GM23248 (cell line): ENCODE measurements at regions not wholly inside any gene's neighbourhood (a gene's known extent, or its start where the extent isn't known, plus 50 kb on each side); places are given as distances from the start of the nearest gene placed in this dataset.
A peak's percentile ranks its signal among the peaks of the same experiment; 100 is the strongest.

Source experiments
- DNase-seq: peaks from one replicate; pipeline ENCODE4 v3.0.0-alpha.2; 2015
- H2AFZ ChIP-seq: fragments of 200-600 bp; sonication (generic); 2 replicates; pipeline ENCODE4 v1.6.1; 2016; ENCODE audit warnings: antibody characterized with exemption
- H3F3A ChIP-seq: fragments of 200-600 bp; sonication (generic); 2 replicates; pipeline ENCODE4 v1.6.1; 2016; ENCODE audit warnings: mild to moderate bottlenecking, antibody characterized with exemption, mixed run types; ENCODE audit not compliant: insufficient read depth
- H3K27ac ChIP-seq: fragments of 200-600 bp; sonication (generic); 2 replicates; pipeline ENCODE4 v1.5.1; 2016; ENCODE audit warnings: mild to moderate bottlenecking
- H3K27me3 ChIP-seq: fragments of 200-600 bp; sonication (generic); replicated peaks from 2 replicates; pipeline ENCODE4 v1.6.1; 2016; ENCODE audit warnings: mild to moderate bottlenecking; ENCODE audit not compliant: insufficient read depth
- H3K36me3 ChIP-seq: fragments of 200-600 bp; sonication (generic); 2 replicates; pipeline ENCODE4 v1.6.1; 2016; ENCODE audit warnings: low read depth, mild to moderate bottlenecking
- H3K4me1 ChIP-seq: fragments of 200-600 bp; sonication (generic); 2 replicates; pipeline ENCODE4 v1.6.1; 2016; ENCODE audit warnings: mild to moderate bottlenecking; ENCODE audit not compliant: insufficient read depth
- H3K4me2 ChIP-seq: fragments of 200-600 bp; sonication (generic); one replicate; pipeline ENCODE4 v1.6.1; 2016; ENCODE audit warnings: mild to moderate bottlenecking; ENCODE audit not compliant: unreplicated experiment
- H3K4me3 ChIP-seq: fragments of 200-600 bp; sonication (generic); 2 replicates; pipeline ENCODE4 v1.5.1; 2016; ENCODE audit warnings: mild to moderate bottlenecking
- H3K79me2 ChIP-seq: fragments of 200-600 bp; sonication (generic); 2 replicates; pipeline ENCODE4 v1.6.1; 2016; ENCODE audit warnings: mild to moderate bottlenecking; ENCODE audit not compliant: insufficient read depth
- H3K9ac ChIP-seq: fragments of 200-600 bp; sonication (generic); 2 replicates; pipeline ENCODE4 v1.6.1; 2016; ENCODE audit warnings: mild to moderate bottlenecking
- H3K9me2 ChIP-seq: fragments of 200-600 bp; sonication (generic); 2 replicates; pipeline ENCODE4 v1.6.1; 2016; ENCODE audit warnings: mixed run types, mild to moderate bottlenecking, moderate library complexity; ENCODE audit not compliant: insufficient read depth
- H3K9me3 ChIP-seq: fragments of 200-600 bp; sonication (generic); one replicate; pipeline ENCODE4 v1.6.1; 2017; ENCODE audit warnings: low read depth
- H4K20me1 ChIP-seq: fragments of 200-600 bp; sonication (generic); 2 replicates; pipeline ENCODE4 v1.6.0; 2016; ENCODE audit not compliant: insufficient read depth
- EZH2 ChIP-seq: fragments of 200-600 bp; sonication (generic); IDR thresholded peaks from 2 replicates; pipeline ENCODE4 v1.6.1; 2018; ENCODE audit warnings: antibody characterized with exemption, mild to moderate bottlenecking; ENCODE audit not compliant: insufficient read depth, poor library complexity, severe bottlenecking
- EZH2phosphoT487 ChIP-seq: fragments of 200-600 bp; sonication (generic); IDR thresholded peaks from 2 replicates; pipeline ENCODE4 v1.6.1; 2018; ENCODE audit warnings: antibody characterized with exemption, moderate library complexity, mild to moderate bottlenecking, low read depth; ENCODE audit not compliant: insufficient read depth
- WGBS, 2 experiments: methylation state at CpG; one replicate each; pipeline ENCODE4 v1.1.6; 2015 to 2017; ENCODE audit warnings: low lambda C conversion rate in 2 of 2, low coverage in 1 of 2; ENCODE audit errors: missing lambda C conversion rate in 2 of 2; 5-methylcytosine and 5-hydroxymethylcytosine counted together
- in situ Hi-C: fragments of 300-500 bp; cut with MboI; formaldehyde crosslinking; loops from 2 replicates; pipeline ENCODE4 v1.15.0; 2020

GRCh38 chr4:179625406-179625805 lies 2183.2 kb upstream of the AGA start:
- Histone ChIP-seq H3K27ac (no peak overlapping the region), H3K27me3 (no peaks in the 10 kb centered on the region), H3K4me1 (no peaks in the 10 kb centered on the region), H3K9me2 (no peaks in the 10 kb centered on the region), H3K36me3 (no peaks in the 10 kb centered on the region), H3F3A (no peaks in the 10 kb centered on the region), H3K79me2 (no peaks in the 10 kb centered on the region), H2AFZ (no peak overlapping the region), H3K9ac (no peak overlapping the region), H3K4me3 (no peak overlapping the region), H3K4me2 (no peak overlapping the region), H4K20me1 (no peaks in the 10 kb centered on the region), H3K9me3 (no peaks in the 10 kb centered on the region)
- 0 to 3% methylated on average over 1 of the region's 1 CpG for WGBS, 2 experiments
- peak; percentile 4 for DNase-seq
- TF ChIP-seq EZH2 (no peak), EZH2phosphoT487 (no peak)
- in situ Hi-C loops, result no loop called here

- no peak for TF ChIP-seq EZH2
- no peak for TF ChIP-seq EZH2phosphoT487
- 34 to 42% methylated on average over 3 of the region's 3 CpGs for WGBS, 2 experiments
- Histone ChIP-seq H3K4me1 (no peaks in the 10 kb centered on the region), H3K36me3 (no peaks in the 10 kb centered on the region), H3K9me3 (no peaks in the 10 kb centered on the region), H3K9ac (no peak overlapping the region), H3F3A (no peaks in the 10 kb centered on the region), H3K27ac (no peak overlapping the region), H2AFZ (no peak overlapping the region), H3K9me2 (no peaks in the 10 kb centered on the region), H3K4me3 (no peak overlapping the region), H4K20me1 (no peaks in the 10 kb centered on the region), H3K27me3 (no peaks in the 10 kb centered on the region), H3K79me2 (no peaks in the 10 kb centered on the region), H3K4me2 (no peak overlapping the region)
- in situ Hi-C loops, result no loop called here
- DNase-seq, result no peak
These were observed 2184.4 kb upstream of the AGA start for GRCh38 chr4:179626687-179627086.

- Histone ChIP-seq H3K27me3 (no peaks in the 10 kb centered on the region), H4K20me1 (no peaks in the 10 kb centered on the region), H3F3A (no peaks in the 10 kb centered on the region), H3K9me3 (no peaks in the 10 kb centered on the region), H3K79me2 (no peaks in the 10 kb centered on the region), H3K27ac (no peak overlapping the region), H3K9me2 (no peaks in the 10 kb centered on the region), H3K4me1 (no peaks in the 10 kb centered on the region), H3K4me3 (no peak overlapping the region), H2AFZ (no peak overlapping the region), H3K36me3 (no peaks in the 10 kb centered on the region), H3K4me2 (no peak overlapping the region), H3K9ac (no peak overlapping the region)
- DNase-seq, result no peak
- TF ChIP-seq EZH2, result no peak
- no peak for TF ChIP-seq EZH2phosphoT487
- in situ Hi-C loops, result no loop called here
These were observed 2189.1 kb upstream of the AGA start for GRCh38 chr4:179631321-179631720.

GRCh38 chr4:179634862-179635261 lies 2192.6 kb upstream of the AGA start:
- Histone ChIP-seq H3K9me3 (no peaks in the 10 kb centered on the region), H3K4me3 (no peak overlapping the region), H3K9ac (no peak overlapping the region), H3K4me1 (no peaks in the 10 kb centered on the region), H3K27me3 (no peaks in the 10 kb centered on the region), H3K27ac (no peak overlapping the region), H4K20me1 (no peaks in the 10 kb centered on the region), H3K9me2 (no peaks in the 10 kb centered on the region), H3K79me2 (no peaks in the 10 kb centered on the region), H3F3A (no peaks in the 10 kb centered on the region), H3K36me3 (no peaks in the 10 kb centered on the region), H2AFZ (no peak overlapping the region), H3K4me2 (no peak overlapping the region)
- no peak for DNase-seq
- TF ChIP-seq EZH2phosphoT487, result no peak
- no peak for TF ChIP-seq EZH2
- 4 to 8% methylated on average over 3 of the region's 3 CpGs for WGBS, 2 experiments
- in situ Hi-C loops, result no loop called here

GRCh38 chr4:179662522-179662921 lies 2220.3 kb upstream of the AGA start:
- Histone ChIP-seq H3K9ac (no peak overlapping the region), H3K27me3 (no peaks in the 10 kb centered on the region), H3K79me2 (no peaks in the 10 kb centered on the region), H3K9me3 (no peaks in the 10 kb centered on the region), H3K4me1 (no peaks in the 10 kb centered on the region), H3K36me3 (no peaks in the 10 kb centered on the region), H3K27ac (no peak overlapping the region), H3K4me3 (no peak overlapping the region), H3F3A (no peaks in the 10 kb centered on the region), H2AFZ (no peak overlapping the region), H3K9me2 (no peaks in the 10 kb centered on the region), H4K20me1 (no peaks in the 10 kb centered on the region), H3K4me2 (no peak overlapping the region)
- no peak for DNase-seq
- no peak for TF ChIP-seq EZH2
- TF ChIP-seq EZH2phosphoT487, result no peak
- in situ Hi-C loops, result no loop called here
